GM06990 (cell line): ENCODE measurements at regions not wholly inside any gene's neighbourhood (a gene's known extent, or its start where the extent isn't known, plus 50 kb on each side); places are given as distances from the start of the nearest gene placed in this dataset.

Source experiments
- DNase-seq: peaks from one replicate; pipeline ENCODE4 v3.0.0-alpha.2; 2011; ENCODE audit not compliant: insufficient read length; ENCODE audit errors: extremely low read depth
- H3K27me3 ChIP-seq: replicated peaks from 2 replicates; pipeline ENCODE4 v1.6.0; 2011; ENCODE audit warnings: low read length; ENCODE audit not compliant: control insufficient read depth, insufficient read depth
- H3K36me3 ChIP-seq: 2 replicates; pipeline ENCODE4 v1.5.1; 2011; ENCODE audit warnings: low read length; ENCODE audit not compliant: control insufficient read depth, insufficient read depth
- H3K4me3 ChIP-seq: replicated peaks from 2 replicates; pipeline ENCODE4 v1.5.1; 2011; ENCODE audit warnings: low read depth, mild to moderate bottlenecking, control low read depth, low read length
- TF ChIP-seq, protein P1 (sequence below): IDR thresholded peaks from 2 replicates; pipeline ENCODE4 v1.5.1; 2011; ENCODE audit warnings: low read length, control low read depth, mild to moderate bottlenecking, inconsistent platforms; ENCODE audit not compliant: insufficient read depth, poor library complexity, severe bottlenecking

DNA sequence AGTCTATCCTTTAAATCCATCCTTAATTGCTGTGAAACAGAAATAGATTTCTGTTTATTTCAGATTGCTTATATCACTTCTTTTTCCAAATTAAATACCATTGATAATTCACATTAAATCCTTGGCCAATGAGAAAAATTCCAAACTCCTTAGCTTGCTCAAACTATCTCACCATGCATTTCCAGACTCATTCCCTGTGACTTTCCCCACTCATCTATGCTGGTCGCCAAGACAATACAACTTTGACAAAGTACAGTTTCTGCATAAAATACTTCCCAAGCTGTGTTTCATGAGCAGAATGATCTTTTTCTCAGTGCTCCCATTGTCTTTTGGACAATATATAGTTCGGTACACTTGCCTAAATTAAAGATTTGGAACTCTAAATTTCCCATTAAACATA is 575.6 kb downstream of the CPS1 start:
- no peak for DNase-seq
- H3K36me3 ChIP-seq = no peaks in the 10 kb centered on the region
- TF ChIP-seq, protein P1, sequence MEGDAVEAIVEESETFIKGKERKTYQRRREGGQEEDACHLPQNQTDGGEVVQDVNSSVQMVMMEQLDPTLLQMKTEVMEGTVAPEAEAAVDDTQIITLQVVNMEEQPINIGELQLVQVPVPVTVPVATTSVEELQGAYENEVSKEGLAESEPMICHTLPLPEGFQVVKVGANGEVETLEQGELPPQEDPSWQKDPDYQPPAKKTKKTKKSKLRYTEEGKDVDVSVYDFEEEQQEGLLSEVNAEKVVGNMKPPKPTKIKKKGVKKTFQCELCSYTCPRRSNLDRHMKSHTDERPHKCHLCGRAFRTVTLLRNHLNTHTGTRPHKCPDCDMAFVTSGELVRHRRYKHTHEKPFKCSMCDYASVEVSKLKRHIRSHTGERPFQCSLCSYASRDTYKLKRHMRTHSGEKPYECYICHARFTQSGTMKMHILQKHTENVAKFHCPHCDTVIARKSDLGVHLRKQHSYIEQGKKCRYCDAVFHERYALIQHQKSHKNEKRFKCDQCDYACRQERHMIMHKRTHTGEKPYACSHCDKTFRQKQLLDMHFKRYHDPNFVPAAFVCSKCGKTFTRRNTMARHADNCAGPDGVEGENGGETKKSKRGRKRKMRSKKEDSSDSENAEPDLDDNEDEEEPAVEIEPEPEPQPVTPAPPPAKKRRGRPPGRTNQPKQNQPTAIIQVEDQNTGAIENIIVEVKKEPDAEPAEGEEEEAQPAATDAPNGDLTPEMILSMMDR = no peak
- H3K4me3 ChIP-seq = no peak overlapping the region
- H3K27me3 ChIP-seq = no peaks in the 10 kb centered on the region

DNA sequence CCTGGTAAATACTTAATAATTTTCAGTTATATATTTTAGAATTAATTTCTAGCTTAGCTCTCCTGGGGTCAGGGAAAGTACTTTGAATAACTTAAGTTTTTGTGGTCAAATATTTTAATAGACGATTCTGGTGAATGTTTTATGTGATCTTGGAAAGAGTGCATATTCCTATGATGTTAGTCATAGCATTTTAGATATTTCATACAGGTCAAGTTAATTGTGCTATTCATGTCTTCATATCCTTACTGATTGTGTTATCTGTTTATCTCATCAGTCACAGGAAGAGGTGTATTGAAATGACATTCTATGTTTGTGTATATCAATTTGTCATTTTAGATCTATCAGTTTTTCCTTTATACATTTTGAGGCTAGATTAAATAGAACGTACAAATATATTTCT is 576.2 kb downstream of the CPS1 start:
- TF ChIP-seq, protein P1 = no peak
- Histone ChIP-seq H3K36me3 (no peaks in the 10 kb centered on the region), H3K27me3 (no peaks in the 10 kb centered on the region), H3K4me3 (no peak overlapping the region)
- DNase-seq = no peak

DNA sequence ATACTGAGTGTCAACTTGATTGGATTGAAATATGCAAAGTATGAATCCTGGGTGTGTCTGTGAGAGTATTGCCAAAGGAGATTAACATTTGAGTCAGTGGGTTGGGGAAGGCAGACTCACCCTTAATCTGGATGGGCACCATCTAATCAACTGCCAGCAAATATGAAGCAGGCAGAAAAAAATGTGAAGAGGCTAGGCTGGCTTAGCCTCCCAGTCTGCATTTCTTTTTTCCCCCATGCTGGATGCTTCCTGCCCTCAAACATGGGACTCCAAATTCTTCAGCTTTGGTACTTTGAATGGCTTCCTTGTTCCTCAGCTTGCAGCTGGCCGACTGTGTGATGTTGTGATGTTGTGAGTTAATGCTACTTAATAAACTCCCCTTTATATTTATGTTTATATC is 577.4 kb downstream of the CPS1 start:
- TF ChIP-seq, protein P1 = no peak

DNA sequence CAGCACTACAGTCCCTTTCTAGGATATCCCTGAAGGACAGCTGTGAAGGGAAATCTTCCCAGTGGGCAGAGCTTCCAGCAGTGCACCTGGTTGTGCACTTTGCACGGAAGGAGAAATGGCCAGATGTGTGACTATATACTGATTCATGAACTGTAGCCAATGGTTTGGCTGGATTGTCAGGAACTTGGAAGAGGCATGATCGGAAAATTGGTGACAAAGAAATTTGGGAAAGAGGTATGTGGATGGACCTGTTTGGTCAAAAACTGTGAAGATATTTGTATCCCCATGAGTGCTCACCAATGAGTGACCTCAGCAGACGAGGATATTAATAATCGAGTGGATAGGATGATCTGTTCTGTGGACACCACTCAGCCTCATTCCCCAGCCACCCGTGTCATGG is 582.2 kb downstream of the CPS1 start:
- Histone ChIP-seq H3K4me3 (no peak overlapping the region), H3K27me3 (no peaks in the 10 kb centered on the region), H3K36me3 (no peaks in the 10 kb centered on the region)
- DNase-seq = no peak
- TF ChIP-seq, protein P1 = no peak

More for the DNA sequence above, 577.4 kb downstream of the CPS1 start:
- DNase-seq = no peak
- H3K36me3 ChIP-seq = no peaks in the 10 kb centered on the region
- H3K27me3 ChIP-seq = no peaks in the 10 kb centered on the region
- H3K4me3 ChIP-seq = no peak overlapping the region

DNA sequence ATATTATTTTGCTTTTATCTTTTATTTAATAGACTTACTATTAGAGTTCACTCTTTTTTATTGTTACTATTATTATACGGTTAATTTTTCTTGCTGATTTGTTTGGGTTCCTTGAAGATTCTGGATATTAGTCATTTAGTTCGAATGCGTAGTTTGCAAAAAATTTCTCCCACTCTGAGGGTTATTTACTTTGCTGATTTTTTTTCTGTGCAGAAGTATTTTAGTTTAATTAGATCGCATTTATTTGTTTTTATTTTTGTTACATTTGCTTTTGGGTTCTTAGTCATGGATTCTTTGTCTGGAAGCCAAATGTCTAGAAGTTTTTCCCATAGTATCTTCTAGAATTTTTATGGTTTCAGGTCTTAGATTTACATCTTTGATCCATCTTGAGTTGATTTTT is 585.2 kb downstream of the CPS1 start:
- TF ChIP-seq, protein P1 = no peak
- Histone ChIP-seq H3K27me3 (no peaks in the 10 kb centered on the region), H3K4me3 (no peak overlapping the region)

DNA sequence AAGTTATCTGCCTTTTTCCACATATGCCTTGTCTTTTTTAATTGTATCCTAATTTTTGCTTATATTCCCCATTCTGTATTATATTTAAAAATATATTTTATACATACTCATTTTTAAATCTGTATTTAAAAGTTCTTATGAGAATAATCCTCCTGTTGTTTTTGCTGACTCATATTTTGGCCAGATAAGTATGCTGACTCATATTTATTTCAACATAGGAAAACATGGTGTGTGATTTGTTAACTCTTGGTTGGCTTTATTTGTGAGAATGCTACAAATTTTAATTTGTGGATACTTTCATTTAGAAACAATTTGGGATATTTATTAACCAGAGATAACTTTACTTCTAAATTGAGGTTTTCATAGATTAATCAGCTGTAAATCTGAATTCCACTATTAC is 587.7 kb downstream of the CPS1 start:
- TF ChIP-seq, protein P1 = no peak
- DNase-seq = no peak
- no peaks in the 10 kb centered on the region for H3K27me3 ChIP-seq
- no peaks in the 10 kb centered on the region for H3K36me3 ChIP-seq
- H3K4me3 ChIP-seq = no peak overlapping the region

More for the DNA sequence above, 585.2 kb downstream of the CPS1 start:
- DNase-seq = no peak
- no peaks in the 10 kb centered on the region for H3K36me3 ChIP-seq
